SK-N-SH (cell line): ENCODE measurements at regions not wholly inside any gene's neighbourhood (a gene's known extent, or its start where the extent isn't known, plus 50 kb on each side); places are given as distances from the start of the nearest gene placed in this dataset.

ENCODE experiments used
- CTCF ChIA-PET: fragments of 300-600, 350-600 bp; formaldehyde crosslinking; extraction: SDS; loops from one replicate; lab custom pipeline; 2021; lab: Yijun Ruan, JAX
- POLR2A ChIA-PET: fragments of 350-600 bp; sonication (Branson Sonifier 250); formaldehyde crosslinking; extraction: SDS; loops from one replicate; lab custom pipeline; 2020; ENCODE audit warnings: antibody characterized with exemption, inconsistent platforms; lab: Yijun Ruan, JAX
- DNase-seq: peaks from one replicate; pipeline ENCODE4 v3.0.0; 2012
- H2AFZ ChIP-seq: fragments of 200-600 bp; sonication (generic); 2 replicates; pipeline ENCODE4 v1.8.1; 2016; ENCODE audit warnings: antibody characterized with exemption, mild to moderate bottlenecking, low read depth
- H3F3A ChIP-seq: fragments of 200-600 bp; sonication (generic); replicated peaks from 2 replicates; pipeline ENCODE3; 2016; ENCODE audit warnings: antibody characterized with exemption, mild to moderate bottlenecking; ENCODE audit not compliant: insufficient read depth
- H3K27ac ChIP-seq, 2 experiments: fragments of 200-500 bp in 1 of 2; fragments of 200-600 bp in 1 of 2; sonication (Bioruptor generic) in 1 of 2; sonication (generic), shearing (Covaris generic) in 1 of 2; 2 replicates each; pipeline versions ENCODE4 v1.5.1 to v1.6.1; 2014 to 2016; ENCODE audit warnings: low read depth in 2 of 2, inconsistent platforms in 1 of 2, low read length in 1 of 2, mild to moderate bottlenecking in 1 of 2, mixed read lengths in 1 of 2
- H3K27me3 ChIP-seq: fragments of 200-600 bp; sonication (generic), shearing (Covaris generic); 2 replicates; pipeline ENCODE4 v1.6.1; 2016; ENCODE audit warnings: mixed run types; ENCODE audit not compliant: insufficient read depth
- H3K36me3 ChIP-seq, 2 experiments: fragments of 200-500 bp in 1 of 2; fragments of 200-600 bp in 1 of 2; sonication (Bioruptor generic) in 1 of 2; sonication (generic) in 1 of 2; replicated peaks in 1 of 2; 2 replicates each; pipeline versions ENCODE3 to v1.5.1; 2014 to 2016; ENCODE audit warnings: low read length in 1 of 2, mild to moderate bottlenecking in 1 of 2; ENCODE audit not compliant: insufficient read depth in 2 of 2, control insufficient read depth in 1 of 2
- H3K4me1 ChIP-seq, 2 experiments: fragments of 200-500 bp in 1 of 2; fragments of 200-600 bp in 1 of 2; sonication (Bioruptor generic) in 1 of 2; sonication (generic), shearing (Covaris generic) in 1 of 2; 2 replicates each; pipeline versions ENCODE4 v1.5.1 to v1.6.1; 2014 to 2016; ENCODE audit warnings: low read depth in 1 of 2, low read length in 1 of 2, mixed run types in 1 of 2; ENCODE audit not compliant: insufficient read depth in 2 of 2, control insufficient read depth in 1 of 2
- H3K4me2 ChIP-seq: fragments of 200-600 bp; sonication (generic), shearing (Covaris generic); 2 replicates; pipeline ENCODE4 v1.6.1; 2017; ENCODE audit warnings: mixed run types
- H3K4me3 ChIP-seq, 2 experiments: fragments of 200-500 bp in 1 of 2; fragments of 200-600 bp in 1 of 2; sonication (Bioruptor generic) in 1 of 2; sonication (generic), shearing (Covaris generic) in 1 of 2; 2 replicates each; pipeline versions ENCODE4 v1.5.1 to v1.8.1; 2014 to 2016; ENCODE audit warnings: low read depth in 2 of 2, inconsistent platforms in 1 of 2, low read length in 1 of 2, mild to moderate bottlenecking in 1 of 2, mixed read lengths in 1 of 2, moderate library complexity in 1 of 2
- H3K79me2 ChIP-seq: fragments of 200-600 bp; sonication (generic); 2 replicates; pipeline ENCODE4 v1.8.1; 2017; ENCODE audit warnings: mild to moderate bottlenecking; ENCODE audit not compliant: insufficient read depth
- H3K9ac ChIP-seq: fragments of 200-600 bp; sonication (generic); 2 replicates; pipeline ENCODE4 v1.6.1; 2017; ENCODE audit warnings: mixed run types
- H3K9me2 ChIP-seq: fragments of 200-600 bp; sonication (generic); 2 replicates; pipeline ENCODE4 v1.6.1; 2017; ENCODE audit warnings: mixed run types
- H3K9me3 ChIP-seq: fragments of 200-600 bp; sonication (generic); 2 replicates; pipeline ENCODE4 v1.6.1; 2017; ENCODE audit warnings: mixed run types, mild to moderate bottlenecking, moderate library complexity
- H4K20me1 ChIP-seq: fragments of 200-600 bp; sonication (generic); 2 replicates; pipeline ENCODE4 v1.6.1; 2017; ENCODE audit warnings: mild to moderate bottlenecking, mixed run types; ENCODE audit not compliant: insufficient read depth
- ELF1 ChIP-seq: IDR thresholded peaks from 2 replicates; pipeline ENCODE4 v1.4.0; 2012
- FOXM1 ChIP-seq: IDR thresholded peaks from 2 replicates; pipeline ENCODE4 v1.4.0; 2012; ENCODE audit warnings: low read depth, mild to moderate bottlenecking
- MEF2A ChIP-seq: IDR thresholded peaks from 2 replicates; pipeline ENCODE4 v1.4.0; 2012; ENCODE audit warnings: low read depth, borderline replicate concordance
- NRF1 ChIP-seq: IDR thresholded peaks from 2 replicates; pipeline ENCODE4 v1.6.1; 2012; ENCODE audit warnings: low read depth, mild to moderate bottlenecking, low read length
- POLR2AphosphoS5 ChIP-seq: IDR thresholded peaks from 2 replicates; pipeline ENCODE4 v1.6.1; 2012; ENCODE audit warnings: low read depth, low read length
- SIN3A ChIP-seq: IDR thresholded peaks from 2 replicates; pipeline ENCODE4 v1.6.1; 2012; ENCODE audit warnings: low read depth, mild to moderate bottlenecking, low read length, moderate library complexity, borderline replicate concordance
- SMC3 ChIP-seq: IDR thresholded peaks from 2 replicates; pipeline ENCODE4 v1.6.1; 2012; ENCODE audit warnings: low read depth, low read length, improper control_type of control experiment
- TAF1 ChIP-seq: IDR thresholded peaks from 2 replicates; pipeline ENCODE4 v1.6.1; 2012; ENCODE audit warnings: low read depth, mild to moderate bottlenecking, low read length, moderate library complexity, borderline replicate concordance
- TCF12 ChIP-seq: IDR thresholded peaks from 2 replicates; pipeline ENCODE4 v1.4.0; 2012
- YY1 ChIP-seq: IDR thresholded peaks from 2 replicates; pipeline ENCODE4 v1.4.0; 2012; ENCODE audit warnings: low read depth, mild to moderate bottlenecking
- WGBS: methylation state at CpG from one replicate; pipeline ENCODE4 v1.1.6; 2017; ENCODE audit warnings: low lambda C conversion rate; 5-methylcytosine and 5-hydroxymethylcytosine counted together
- TF ChIP-seq, protein P1 (sequence below): fragments of 150-350 bp; IDR thresholded peaks from 2 replicates; pipeline ENCODE4 v1.6.1; 2016; ENCODE audit warnings: mild to moderate bottlenecking, low read depth, low read length
- TF ChIP-seq, protein P2 (sequence below): IDR thresholded peaks from 2 replicates; pipeline ENCODE4; 2012
- TF ChIP-seq, protein P3 (sequence below): IDR thresholded peaks from 2 replicates; pipeline ENCODE4 v1.4.0; 2012; ENCODE audit warnings: low read depth, borderline replicate concordance
- TF ChIP-seq, protein P4 (sequence below): fragments of 150-350 bp; IDR thresholded peaks from 2 replicates; pipeline ENCODE4 v1.6.1; 2017; ENCODE audit warnings: antibody characterized with exemption, low read length, low read depth, borderline replicate concordance

- DNase-seq: no peak
- TF ChIP-seq, protein P1, sequence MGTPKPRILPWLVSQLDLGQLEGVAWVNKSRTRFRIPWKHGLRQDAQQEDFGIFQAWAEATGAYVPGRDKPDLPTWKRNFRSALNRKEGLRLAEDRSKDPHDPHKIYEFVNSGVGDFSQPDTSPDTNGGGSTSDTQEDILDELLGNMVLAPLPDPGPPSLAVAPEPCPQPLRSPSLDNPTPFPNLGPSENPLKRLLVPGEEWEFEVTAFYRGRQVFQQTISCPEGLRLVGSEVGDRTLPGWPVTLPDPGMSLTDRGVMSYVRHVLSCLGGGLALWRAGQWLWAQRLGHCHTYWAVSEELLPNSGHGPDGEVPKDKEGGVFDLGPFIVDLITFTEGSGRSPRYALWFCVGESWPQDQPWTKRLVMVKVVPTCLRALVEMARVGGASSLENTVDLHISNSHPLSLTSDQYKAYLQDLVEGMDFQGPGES: no peak
- TF ChIP-seq NRF1: no peak
- TF ChIP-seq YY1: no peak
- TF ChIP-seq, protein P2, sequence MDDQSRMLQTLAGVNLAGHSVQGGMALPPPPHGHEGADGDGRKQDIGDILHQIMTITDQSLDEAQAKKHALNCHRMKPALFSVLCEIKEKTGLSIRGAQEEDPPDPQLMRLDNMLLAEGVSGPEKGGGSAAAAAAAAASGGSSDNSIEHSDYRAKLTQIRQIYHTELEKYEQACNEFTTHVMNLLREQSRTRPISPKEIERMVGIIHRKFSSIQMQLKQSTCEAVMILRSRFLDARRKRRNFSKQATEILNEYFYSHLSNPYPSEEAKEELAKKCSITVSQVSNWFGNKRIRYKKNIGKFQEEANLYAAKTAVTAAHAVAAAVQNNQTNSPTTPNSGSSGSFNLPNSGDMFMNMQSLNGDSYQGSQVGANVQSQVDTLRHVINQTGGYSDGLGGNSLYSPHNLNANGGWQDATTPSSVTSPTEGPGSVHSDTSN: no peak
- TF ChIP-seq POLR2AphosphoS5: no peak
- TF ChIP-seq, protein P3, sequence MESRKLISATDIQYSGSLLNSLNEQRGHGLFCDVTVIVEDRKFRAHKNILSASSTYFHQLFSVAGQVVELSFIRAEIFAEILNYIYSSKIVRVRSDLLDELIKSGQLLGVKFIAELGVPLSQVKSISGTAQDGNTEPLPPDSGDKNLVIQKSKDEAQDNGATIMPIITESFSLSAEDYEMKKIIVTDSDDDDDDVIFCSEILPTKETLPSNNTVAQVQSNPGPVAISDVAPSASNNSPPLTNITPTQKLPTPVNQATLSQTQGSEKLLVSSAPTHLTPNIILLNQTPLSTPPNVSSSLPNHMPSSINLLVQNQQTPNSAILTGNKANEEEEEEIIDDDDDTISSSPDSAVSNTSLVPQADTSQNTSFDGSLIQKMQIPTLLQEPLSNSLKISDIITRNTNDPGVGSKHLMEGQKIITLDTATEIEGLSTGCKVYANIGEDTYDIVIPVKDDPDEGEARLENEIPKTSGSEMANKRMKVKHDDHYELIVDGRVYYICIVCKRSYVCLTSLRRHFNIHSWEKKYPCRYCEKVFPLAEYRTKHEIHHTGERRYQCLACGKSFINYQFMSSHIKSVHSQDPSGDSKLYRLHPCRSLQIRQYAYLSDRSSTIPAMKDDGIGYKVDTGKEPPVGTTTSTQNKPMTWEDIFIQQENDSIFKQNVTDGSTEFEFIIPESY: no peak
- TF ChIP-seq TAF1: no peak
- TF ChIP-seq TCF12: no peak
- TF ChIP-seq SMC3: no peak
- TF ChIP-seq, protein P4, sequence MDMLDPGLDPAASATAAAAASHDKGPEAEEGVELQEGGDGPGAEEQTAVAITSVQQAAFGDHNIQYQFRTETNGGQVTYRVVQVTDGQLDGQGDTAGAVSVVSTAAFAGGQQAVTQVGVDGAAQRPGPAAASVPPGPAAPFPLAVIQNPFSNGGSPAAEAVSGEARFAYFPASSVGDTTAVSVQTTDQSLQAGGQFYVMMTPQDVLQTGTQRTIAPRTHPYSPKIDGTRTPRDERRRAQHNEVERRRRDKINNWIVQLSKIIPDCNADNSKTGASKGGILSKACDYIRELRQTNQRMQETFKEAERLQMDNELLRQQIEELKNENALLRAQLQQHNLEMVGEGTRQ: no peak
- TF ChIP-seq ELF1: no peak
- TF ChIP-seq MEF2A: no peak
- no peak for TF ChIP-seq FOXM1
- no peak for TF ChIP-seq SIN3A
- no peaks in the 10 kb centered on the region for H3K36me3 ChIP-seq
- no peaks in the 10 kb centered on the region for H3K9me2 ChIP-seq
- POLR2A ChIA-PET: no interaction called here
- H3K9ac ChIP-seq: no peak overlapping the region
- H3K27ac ChIP-seq: no peak overlapping the region
- H3K79me2 ChIP-seq: no peaks in the 10 kb centered on the region
- H4K20me1 ChIP-seq: no peaks in the 10 kb centered on the region
- H3K4me2 ChIP-seq: no peak overlapping the region
- no peak overlapping the region for H3K4me3 ChIP-seq
- no peaks in the 10 kb centered on the region for H3K27me3 ChIP-seq
- no peaks in the 10 kb centered on the region for H3F3A ChIP-seq
- H3K9me3 ChIP-seq: no peaks in the 10 kb centered on the region
- WGBS: 46% methylated on average over 3 of the region's 3 CpGs
- H3K4me1 ChIP-seq: peaks cover 0 to 8% of the 10 kb centered on the region in 2 experiments; a peak in 1 of 4 replicates
- CTCF ChIA-PET: interaction anchor here (1.1 to 1.9 kb wide), 2 partner anchors 9 to 10 kb away, joined by 4 to 5 read pairs; no protein-coding TSS in a partner anchor
- no peak overlapping the region for H2AFZ ChIP-seq
Measured at GRCh38 chr2:15745350-15745749, 153.7 kb downstream of the DDX1 start.
